T-cell (primary cell): ENCODE measurements at regions not wholly inside any gene's neighbourhood (a gene's known extent, or its start where the extent isn't known, plus 50 kb on each side); places are given as distances from the start of the nearest gene placed in this dataset.

Experiments
- ATAC-seq, 4 experiments: fragments of 200-7000 bp in 3 of 4; fragments of 150-1000 bp in 1 of 4; cut with Tn5 transposase; replicated peaks in 1 of 4; 1 replicate in 3 of 4; 2 replicates in 1 of 4; pipeline ENCODE4 v1.10.0; 2021; ENCODE audit warnings: moderate library complexity in 3 of 4, mild to moderate bottlenecking in 2 of 4, moderate number of reproducible peaks in 1 of 4
- CTCF ChIA-PET, 2 donors: fragments of 300-600 bp; sonication (Branson Sonifier 250); formaldehyde crosslinking; loops; one replicate each; lab custom pipeline; 2022; ENCODE audit warnings: antibody characterized with exemption in 2 of 2; lab: Charles Lee
- POLR2A ChIA-PET, 2 donors: fragments of 300-600 bp; sonication (Branson Sonifier 250); formaldehyde crosslinking; loops; one replicate each; lab custom pipeline; 2022; ENCODE audit warnings: antibody characterized with exemption in 2 of 2; lab: Charles Lee
- DNase-seq, 35 experiments: peaks; one replicate each; pipeline versions ENCODE4 v3.0.0 to v3.0.0-alpha.2; 2013 to 2023
- H3K27ac ChIP-seq: one replicate; pipeline ENCODE4 v1.5.1; 2013; ENCODE audit warnings: low read length
- H3K27me3 ChIP-seq, 2 experiments: replicated peaks in 1 of 2; 1 replicate in 1 of 2; 2 replicates in 1 of 2; pipeline versions ENCODE4 v1.6.1 to v1.7.0; 2013; ENCODE audit warnings: low read length in 1 of 2, mixed read lengths in 1 of 2; ENCODE audit not compliant: control insufficient read depth in 2 of 2, insufficient read depth in 2 of 2; ENCODE audit errors: extremely low read depth in 1 of 2
- H3K36me3 ChIP-seq, 2 donors: 1 replicate in 1 of 2; 2 replicates in 1 of 2; pipeline versions ENCODE4 v1.6.1 to v1.7.0; 2013; ENCODE audit warnings: low read length in 1 of 2; ENCODE audit not compliant: control insufficient read depth in 2 of 2, insufficient read depth in 1 of 2; ENCODE audit errors: extremely low read depth in 1 of 2
- H3K4me1 ChIP-seq, 2 experiments: 1 replicate in 1 of 2; 2 replicates in 1 of 2; pipeline versions ENCODE4 v1.6.1 to v1.7.0; 2013; ENCODE audit warnings: low read length in 2 of 2, mixed read lengths in 1 of 2; ENCODE audit not compliant: insufficient read depth in 2 of 2, control insufficient read depth in 1 of 2; ENCODE audit errors: extremely low read depth in 1 of 2
- H3K4me3 ChIP-seq, 2 donors: 1 replicate in 1 of 2; 2 replicates in 1 of 2; pipeline versions ENCODE4 v1.5.1 to v1.7.0; 2013; ENCODE audit warnings: mild to moderate bottlenecking in 2 of 2, low read length in 1 of 2, moderate library complexity in 1 of 2; ENCODE audit not compliant: control insufficient read depth in 1 of 2; ENCODE audit errors: extremely low read depth in 1 of 2
- H3K9me3 ChIP-seq: 2 replicates; pipeline ENCODE4 v1.7.0; 2013
- H3K27ac Mint-ChIP-seq, 2 donors: one replicate each; pipeline ENCODE4 v1.8.0; 2020 to 2021; ENCODE audit warnings: mild to moderate bottlenecking in 2 of 2, mixed read lengths in 2 of 2
- H3K27me3 Mint-ChIP-seq, 2 donors: one replicate each; pipeline ENCODE4 v1.8.0; 2021 to 2022; ENCODE audit warnings: mixed read lengths in 2 of 2
- H3K36me3 Mint-ChIP-seq: one replicate; pipeline ENCODE4 v1.8.0; 2021; ENCODE audit warnings: mixed read lengths
- H3K4me1 Mint-ChIP-seq, 3 donors: one replicate each; pipeline ENCODE4 v1.8.0; 2020 to 2022; ENCODE audit warnings: mixed read lengths in 3 of 3, mild to moderate bottlenecking in 1 of 3
- H3K4me3 Mint-ChIP-seq, 3 donors: one replicate each; pipeline ENCODE4 v1.8.0; 2020 to 2022; ENCODE audit warnings: mild to moderate bottlenecking in 3 of 3, mixed read lengths in 3 of 3, moderate library complexity in 3 of 3
- H3K9me3 Mint-ChIP-seq, 3 donors: one replicate each; pipeline ENCODE4 v1.8.0; 2020 to 2022; ENCODE audit warnings: mixed read lengths in 3 of 3
- WGBS: methylation state at CpG from one replicate; pipeline ENCODE4 v1.1.5; 2013; ENCODE audit warnings: missing lambda C conversion rate; ENCODE audit not compliant: insufficient coverage; 5-methylcytosine and 5-hydroxymethylcytosine counted together

GRCh38 chr11:112859787-112860186 is 101.4 kb upstream of the NCAM1 start:
- H3K9me3 Mint-ChIP-seq: peaks cover 13 to 19% (median 16%) of the 10 kb centered on the region in 3 donors
- no peak for ATAC-seq
- 100% methylated on average over 1 of the region's 3 CpGs for WGBS

DNA sequence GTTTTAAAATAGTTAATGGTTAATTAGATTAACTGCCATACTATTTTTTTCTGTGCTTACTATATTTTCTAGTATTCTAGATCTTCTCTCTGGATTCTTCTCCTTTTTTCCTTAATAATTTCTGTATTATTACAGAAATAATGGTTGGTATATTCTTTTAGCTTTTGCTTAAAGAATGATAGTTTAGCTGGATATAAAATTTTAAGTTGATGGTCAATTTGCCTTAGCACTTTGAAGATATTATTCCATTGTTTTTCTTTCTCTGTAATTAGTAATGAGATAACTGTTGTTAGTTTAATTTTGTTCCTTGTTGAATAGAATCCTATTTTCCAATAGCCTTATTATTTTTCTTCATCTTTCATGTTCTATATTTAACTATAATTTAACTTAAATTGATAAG is 99.9 kb upstream of the NCAM1 start:
- ChIA-PET POLR2A (no interaction called here), CTCF (no interaction called here)
- H3K4me1 ChIP-seq: no peaks in the 10 kb centered on the region
- H3K9me3 Mint-ChIP-seq: peaks cover 13 to 19% (median 16%) of the 10 kb centered on the region in 3 donors
- ATAC-seq: no peak
- no peaks in the 10 kb centered on the region for H3K4me1 Mint-ChIP-seq
- H3K36me3 Mint-ChIP-seq: no peaks in the 10 kb centered on the region
- no peak overlapping the region for H3K27ac Mint-ChIP-seq
- no peak overlapping the region for H3K27ac ChIP-seq
- no peaks in the 10 kb centered on the region for H3K36me3 ChIP-seq
- no peak overlapping the region for H3K4me3 ChIP-seq
- no peak for DNase-seq
- H3K9me3 ChIP-seq: no peaks in the 10 kb centered on the region
- H3K27me3 ChIP-seq: no peaks in the 10 kb centered on the region
- peaks cover 0 to 8% of the 10 kb centered on the region in 2 donors for H3K27me3 Mint-ChIP-seq
- H3K4me3 Mint-ChIP-seq: no peak overlapping the region

More at GRCh38 chr11:112859787-112860186, 101.4 kb upstream of the NCAM1 start:
- no peak overlapping the region for H3K4me3 ChIP-seq
- no peaks in the 10 kb centered on the region for H3K4me1 ChIP-seq
- no peaks in the 10 kb centered on the region for H3K36me3 Mint-ChIP-seq
- no peaks in the 10 kb centered on the region for H3K27me3 ChIP-seq
- H3K4me1 Mint-ChIP-seq: no peaks in the 10 kb centered on the region
- POLR2A ChIA-PET: no interaction called here
- H3K36me3 ChIP-seq: no peaks in the 10 kb centered on the region
- no peak overlapping the region for H3K27ac Mint-ChIP-seq
- CTCF ChIA-PET: no interaction called here
- no peak for DNase-seq
- H3K27me3 Mint-ChIP-seq: peaks cover 2 to 3% of the 10 kb centered on the region in 2 donors
- H3K9me3 ChIP-seq: no peaks in the 10 kb centered on the region
- no peak overlapping the region for H3K4me3 Mint-ChIP-seq
- H3K27ac ChIP-seq: no peak overlapping the region

DNA sequence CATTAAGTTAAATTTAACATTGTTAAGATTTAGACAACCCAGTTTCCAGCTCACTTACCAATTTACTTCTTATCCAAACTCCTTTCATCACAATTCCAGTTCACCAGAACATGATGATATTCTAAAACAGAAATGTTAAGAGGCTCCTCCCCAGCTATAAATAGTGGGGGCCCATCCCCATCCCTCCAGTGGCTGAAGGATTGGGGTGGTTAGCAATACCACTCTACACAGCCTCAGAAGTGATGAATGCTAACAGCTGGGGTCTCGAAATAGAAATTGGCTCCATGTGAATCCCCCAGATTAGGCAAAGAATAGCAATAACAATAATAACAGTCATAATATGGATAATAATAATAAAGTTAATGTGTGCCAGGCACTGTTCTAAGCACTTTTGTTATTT is 97.9 kb upstream of the NCAM1 start:
- Histone ChIP-seq H3K9me3 (no peaks in the 10 kb centered on the region), H3K4me3 (no peak overlapping the region), H3K4me1 (no peaks in the 10 kb centered on the region), H3K36me3 (no peaks in the 10 kb centered on the region), H3K27ac (no peak overlapping the region), H3K27me3 (no peaks in the 10 kb centered on the region)
- H3K27me3 Mint-ChIP-seq: peaks cover 2 to 8% of the 10 kb centered on the region in 2 donors
- no peak for ATAC-seq
- H3K36me3 Mint-ChIP-seq: no peaks in the 10 kb centered on the region
- ChIA-PET POLR2A (no interaction called here), CTCF (no interaction called here)
- no peak for DNase-seq
- H3K9me3 Mint-ChIP-seq: peaks cover 7 to 19% (median 13%) of the 10 kb centered on the region in 3 donors
- no peak overlapping the region for H3K27ac Mint-ChIP-seq
- no peaks in the 10 kb centered on the region for H3K4me1 Mint-ChIP-seq
- no peak overlapping the region for H3K4me3 Mint-ChIP-seq
- WGBS: no CpG with 5 or more reads among the region's 1 CpG

GRCh38 chr11:112864672-112865071 is 96.5 kb upstream of the NCAM1 start:
- CTCF ChIA-PET: interaction anchor here in 1 of 2 donors (0.8 kb wide), 1 partner anchor 27 kb away, joined by 3 read pairs; no protein-coding TSS in a partner anchor
- Histone ChIP-seq H3K4me1 (no peaks in the 10 kb centered on the region), H3K4me3 (no peak overlapping the region), H3K27me3 (no peaks in the 10 kb centered on the region), H3K9me3 (no peaks in the 10 kb centered on the region), H3K36me3 (no peaks in the 10 kb centered on the region), H3K27ac (no peak overlapping the region)
- DNase-seq (no peak), ATAC-seq (no peak)
- H3K4me3 Mint-ChIP-seq: no peak overlapping the region
- H3K36me3 Mint-ChIP-seq: no peaks in the 10 kb centered on the region
- peaks cover 2 to 15% (median 10%) of the 10 kb centered on the region in 3 donors for H3K9me3 Mint-ChIP-seq
- no peaks in the 10 kb centered on the region for H3K4me1 Mint-ChIP-seq
- no peak overlapping the region for H3K27ac Mint-ChIP-seq
- POLR2A ChIA-PET: no interaction called here
- 88% methylated on average over 5 of the region's 9 CpGs for WGBS
- H3K27me3 Mint-ChIP-seq: peaks cover 2 to 8% of the 10 kb centered on the region in 2 donors

DNA sequence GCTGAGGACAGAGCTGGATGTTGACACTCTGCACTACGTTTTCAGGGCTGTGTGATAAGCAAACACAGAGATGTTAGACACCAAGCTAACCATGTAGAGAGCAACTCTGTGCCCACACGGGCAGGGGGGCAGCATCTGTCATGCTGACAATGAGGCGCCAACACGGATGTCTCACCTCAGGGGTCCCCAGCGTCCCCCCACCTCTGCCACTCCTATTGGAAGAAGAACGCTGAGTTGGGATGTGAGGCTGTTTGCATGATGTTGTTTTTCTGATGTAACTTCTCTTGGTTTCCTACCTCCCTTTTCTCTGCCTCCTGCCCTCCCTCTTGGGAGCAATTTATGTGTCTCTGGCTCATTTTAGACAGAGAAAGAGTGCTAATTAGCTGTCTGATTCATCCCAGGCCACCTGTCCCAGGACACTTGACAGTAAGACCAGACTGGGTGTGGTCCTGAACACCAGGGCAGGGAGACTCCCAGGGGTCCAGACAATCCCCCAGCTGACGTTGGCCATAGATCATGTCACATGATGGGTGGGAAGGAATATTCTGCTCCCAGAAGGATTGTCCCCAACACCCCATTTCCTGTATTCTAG is 89.2 kb upstream of the NCAM1 start:
- Mint-ChIP-seq H3K9me3 (no peaks in the 10 kb centered on the region), H3K4me1 (no peaks in the 10 kb centered on the region), H3K36me3 (no peaks in the 10 kb centered on the region), H3K27ac (no peak overlapping the region), H3K27me3 (peaks cover 8 to 13% of the 10 kb centered on the region in 2 donors), H3K4me3 (no peak overlapping the region)
- Histone ChIP-seq H3K27me3 (no peaks in the 10 kb centered on the region), H3K4me1 (peaks cover 0 to 6% of the 10 kb centered on the region in 2 experiments), H3K36me3 (no peaks in the 10 kb centered on the region), H3K9me3 (no peaks in the 10 kb centered on the region), H3K27ac (no peak overlapping the region), H3K4me3 (no peak overlapping the region)
- DNase-seq: no peak
- ChIA-PET CTCF (no interaction called here), POLR2A (no interaction called here)
- no peak for ATAC-seq
- 80% methylated on average over 1 of the region's 7 CpGs for WGBS

GRCh38 chr11:112874980-112875379 is 86.2 kb upstream of the NCAM1 start:
- WGBS: 6% methylated on average over 2 of the region's 3 CpGs
- DNase-seq (no peak), ATAC-seq (no peak)
- Histone ChIP-seq H3K27me3 (peaks cover 0 to 7% of the 10 kb centered on the region in 2 experiments), H3K36me3 (no peaks in the 10 kb centered on the region), H3K4me1 (peaks cover 0 to 15% of the 10 kb centered on the region in 2 experiments), H3K27ac (no peak overlapping the region), H3K9me3 (no peaks in the 10 kb centered on the region), H3K4me3 (no peak overlapping the region)
- CTCF ChIA-PET: no interaction called here
- Mint-ChIP-seq H3K9me3 (no peaks in the 10 kb centered on the region), H3K4me3 (no peak overlapping the region), H3K27me3 (peaks cover 8 to 11% of the 10 kb centered on the region in 2 donors), H3K36me3 (no peaks in the 10 kb centered on the region), H3K27ac (no peak overlapping the region), H3K4me1 (peaks cover 0 to 2% (median 0%) of the 10 kb centered on the region in 3 donors)
- POLR2A ChIA-PET: no interaction called here
